Liver (tissue), 8 donors: ENCODE measurements at regions not wholly inside any gene's neighbourhood (a gene's known extent, or its start where the extent isn't known, plus 50 kb on each side); places are given as distances from the start of the nearest gene placed in this dataset.

ENCODE experiments used
- DNase-seq: peaks from one replicate; pipeline ENCODE4 v3.0.0-alpha.2; 2017; ENCODE audit warnings: low spot score
- H3K27ac ChIP-seq, 2 donors: one replicate each; pipeline ENCODE4 v1.7.0; 2013; ENCODE audit warnings: inconsistent platforms in 2 of 2, low read length in 2 of 2, control low read depth in 1 of 2, low read depth in 1 of 2, mild to moderate bottlenecking in 1 of 2
- H3K27me3 ChIP-seq, 4 donors: one replicate each; pipeline versions ENCODE4 v1.6.1 to v1.7.0; 2013; ENCODE audit warnings: low read length in 3 of 4, inconsistent platforms in 1 of 4, mild to moderate bottlenecking in 1 of 4, moderate library complexity in 1 of 4; ENCODE audit not compliant: control insufficient read depth in 4 of 4, insufficient read depth in 4 of 4
- H3K36me3 ChIP-seq, 4 donors: one replicate each; pipeline versions ENCODE4 v1.6.1 to v1.7.0; 2013; ENCODE audit warnings: low read length in 3 of 4, mild to moderate bottlenecking in 3 of 4, low read depth in 1 of 4, moderate library complexity in 1 of 4; ENCODE audit not compliant: control insufficient read depth in 4 of 4, insufficient read depth in 3 of 4
- H3K4me1 ChIP-seq, 4 donors: one replicate each; pipeline versions ENCODE4 v1.6.1 to v1.7.0; 2013; ENCODE audit warnings: low read length in 3 of 4, mild to moderate bottlenecking in 3 of 4, moderate library complexity in 1 of 4; ENCODE audit not compliant: control insufficient read depth in 4 of 4, insufficient read depth in 4 of 4
- H3K4me3 ChIP-seq, 3 donors: one replicate each; pipeline versions ENCODE4 v1.6.1 to v1.7.0; 2013; ENCODE audit warnings: low read length in 3 of 3, control low read depth in 1 of 3, low read depth in 1 of 3, mild to moderate bottlenecking in 1 of 3
- H3K9ac ChIP-seq, 2 donors: one replicate each; pipeline ENCODE4 v1.7.0; 2013; ENCODE audit warnings: low read length in 2 of 2, mild to moderate bottlenecking in 2 of 2, moderate library complexity in 2 of 2, control low read depth in 1 of 2, low read depth in 1 of 2
- H3K9me3 ChIP-seq, 4 donors: one replicate each; pipeline versions ENCODE4 v1.6.1 to v1.7.0; 2013; ENCODE audit warnings: low read length in 3 of 4; ENCODE audit not compliant: control insufficient read depth in 4 of 4
- CTCF ChIP-seq: fragments of 150-350 bp; IDR thresholded peaks from 2 replicates; pipeline ENCODE4 v1.5.1; 2017; ENCODE audit warnings: improper control_type of control experiment, low read depth, low read length; ENCODE audit not compliant: missing input control
- EGR1 ChIP-seq, 2 donors: IDR thresholded peaks; 2 replicates each; pipeline ENCODE4 v1.6.1; 2016 to 2018; ENCODE audit warnings: antibody characterized with exemption in 2 of 2, low read depth in 2 of 2
- FOXA1 ChIP-seq: IDR thresholded peaks from 2 replicates; pipeline ENCODE4 v1.6.1; 2016; ENCODE audit warnings: antibody characterized with exemption
- FOXA2 ChIP-seq: IDR thresholded peaks from 2 replicates; pipeline ENCODE4 v1.6.1; 2016; ENCODE audit warnings: antibody characterized with exemption
- MAX ChIP-seq: IDR thresholded peaks from 2 replicates; pipeline ENCODE4 v1.6.1; 2016; ENCODE audit warnings: antibody characterized with exemption
- NR2F2 ChIP-seq: IDR thresholded peaks from 2 replicates; pipeline ENCODE4 v1.6.1; 2016; ENCODE audit warnings: antibody characterized with exemption
- RAD21 ChIP-seq, 2 donors: IDR thresholded peaks; 2 replicates each; pipeline ENCODE4 v1.6.1; 2016; ENCODE audit warnings: antibody characterized with exemption in 2 of 2, mild to moderate bottlenecking in 2 of 2
- RXRA ChIP-seq, 2 donors: IDR thresholded peaks; 2 replicates each; pipeline ENCODE4 v1.6.1; 2017 to 2018; ENCODE audit warnings: antibody characterized with exemption in 2 of 2, mild to moderate bottlenecking in 1 of 2
- SP1 ChIP-seq: IDR thresholded peaks from 2 replicates; pipeline ENCODE4 v1.6.1; 2018; ENCODE audit warnings: antibody characterized with exemption, mild to moderate bottlenecking
- TAF1 ChIP-seq: conservative IDR thresholded peaks from 2 replicates; pipeline ENCODE4 v1.6.1; 2016; ENCODE audit warnings: antibody characterized with exemption, mild to moderate bottlenecking
- YY1 ChIP-seq: IDR thresholded peaks from 2 replicates; pipeline ENCODE4 v1.6.1; 2016; ENCODE audit warnings: antibody characterized with exemption, mild to moderate bottlenecking
- WGBS: extraction: QIAGEN DNeasy Blood & Tissue Kit; methylation state at CpG from one replicate; pipeline ENCODE4 v1.1.7; 2013; 5-methylcytosine and 5-hydroxymethylcytosine counted together
- TF ChIP-seq, protein P1 (sequence below): IDR thresholded peaks from 2 replicates; pipeline ENCODE4 v1.6.1; 2016; ENCODE audit warnings: antibody characterized with exemption
- donor health status: healthy.
- donor health status: healthy.
- donor health status: healthy.
- donor health status: healthy.
- donor health status: healthy.

GRCh38 chr3:24981924-24982323 lies 446.1 kb upstream of the RARB start (continued):
- TF ChIP-seq, protein P1, sequence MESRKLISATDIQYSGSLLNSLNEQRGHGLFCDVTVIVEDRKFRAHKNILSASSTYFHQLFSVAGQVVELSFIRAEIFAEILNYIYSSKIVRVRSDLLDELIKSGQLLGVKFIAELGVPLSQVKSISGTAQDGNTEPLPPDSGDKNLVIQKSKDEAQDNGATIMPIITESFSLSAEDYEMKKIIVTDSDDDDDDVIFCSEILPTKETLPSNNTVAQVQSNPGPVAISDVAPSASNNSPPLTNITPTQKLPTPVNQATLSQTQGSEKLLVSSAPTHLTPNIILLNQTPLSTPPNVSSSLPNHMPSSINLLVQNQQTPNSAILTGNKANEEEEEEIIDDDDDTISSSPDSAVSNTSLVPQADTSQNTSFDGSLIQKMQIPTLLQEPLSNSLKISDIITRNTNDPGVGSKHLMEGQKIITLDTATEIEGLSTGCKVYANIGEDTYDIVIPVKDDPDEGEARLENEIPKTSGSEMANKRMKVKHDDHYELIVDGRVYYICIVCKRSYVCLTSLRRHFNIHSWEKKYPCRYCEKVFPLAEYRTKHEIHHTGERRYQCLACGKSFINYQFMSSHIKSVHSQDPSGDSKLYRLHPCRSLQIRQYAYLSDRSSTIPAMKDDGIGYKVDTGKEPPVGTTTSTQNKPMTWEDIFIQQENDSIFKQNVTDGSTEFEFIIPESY = no peak

- no peaks in the 10 kb centered on the region for H3K36me3 ChIP-seq
- no peaks in the 10 kb centered on the region for H3K4me1 ChIP-seq
- H3K27ac ChIP-seq = no peak overlapping the region
- no peaks in the 10 kb centered on the region for H3K27me3 ChIP-seq
- H3K4me3 ChIP-seq = no peak overlapping the region
- no peaks in the 10 kb centered on the region for H3K9me3 ChIP-seq
- TF ChIP-seq CTCF (no peak), TAF1 (no peak), EGR1 (IDR thresholded peaks at IDR 0.05; ENCODE audit: low read depth in 2 of 2) (no peak)
- TF ChIP-seq, protein P1 = no peak
- no peak overlapping the region for H3K9ac ChIP-seq
- 71% methylated on average over 9 of the region's 9 CpGs for WGBS
- no peak for DNase-seq
Observed at GRCh38 chr3:24985668-24986067, 442.4 kb upstream of the RARB start.

- Histone ChIP-seq H3K4me1 (no peaks in the 10 kb centered on the region), H3K27me3 (no peaks in the 10 kb centered on the region), H3K36me3 (no peaks in the 10 kb centered on the region), H3K9me3 (no peaks in the 10 kb centered on the region), H3K27ac (no peak overlapping the region), H3K9ac (no peak overlapping the region), H3K4me3 (no peak overlapping the region)
- TF ChIP-seq FOXA1 (no peak), CTCF (no peak), NR2F2 (no peak)
- 80% methylated on average over 7 of the region's 7 CpGs for WGBS
- DNase-seq = no peak
Observed at GRCh38 chr3:24986612-24987011, 441.5 kb upstream of the RARB start.

DNA sequence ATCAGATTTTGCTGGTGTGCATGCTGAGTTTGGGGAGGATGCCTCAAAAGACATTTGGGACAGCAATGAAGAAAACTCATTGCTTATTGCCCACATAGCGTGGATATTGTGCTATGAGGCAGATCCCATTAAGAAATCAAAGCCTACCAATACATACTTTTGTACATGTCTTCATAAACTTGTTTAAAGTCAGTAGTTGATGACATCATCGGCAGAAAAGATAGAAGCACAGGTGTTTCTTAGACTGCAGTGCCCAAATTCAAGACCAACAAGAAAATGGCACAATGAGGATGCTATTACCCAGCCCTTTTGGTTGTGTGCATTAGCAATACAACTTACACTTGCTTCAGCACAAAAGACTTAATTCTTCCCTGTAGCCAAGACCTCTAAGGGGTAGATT lies 428.7 kb upstream of the RARB start:
- TF ChIP-seq FOXA2 (no peak), RAD21 (IDR thresholded peaks at IDR 0.05) (no peak), RXRA (IDR thresholded peaks at IDR 0.05) (no peak), MAX (no peak), SP1 (no peak), YY1 (no peak)
- TF ChIP-seq, protein P1 = no peak
- no peak overlapping the region for H3K4me3 ChIP-seq

More for the DNA sequence above, 428.7 kb upstream of the RARB start:
- Histone ChIP-seq H3K27me3 (no peaks in the 10 kb centered on the region), H3K27ac (no peak overlapping the region), H3K9me3 (no peaks in the 10 kb centered on the region), H3K36me3 (no peaks in the 10 kb centered on the region), H3K9ac (no peak overlapping the region), H3K4me1 (no peaks in the 10 kb centered on the region)
- WGBS = 76% methylated on average over 2 of the region's 2 CpGs
- DNase-seq = no peak
